HepG2 (cell line): ENCODE measurements at regions not wholly inside any gene's neighbourhood (a gene's known extent, or its start where the extent isn't known, plus 50 kb on each side); places are given as distances from the start of the nearest gene placed in this dataset.
"Not testable (repeated sequence)": the region's sequence is repeated elsewhere in the genome, so short reads cannot be mapped to it uniquely, and the experiment has no call there.

Experiments
- ATAC-seq: fragments of 200-7000 bp; cut with Tn5 transposase; 3 replicates; pipeline ENCODE4 v1.9.1; 2020; ENCODE audit warnings: mild to moderate bottlenecking, moderate library complexity
- BruUV-seq: library from RNA; stranded (reverse); fragments of 400-500 nt; replicated peaks from 2 replicates; lab custom pipeline; 2021; lab: Mats Ljungman, UMichigan
- CTCF ChIA-PET: fragments of 300-600 bp; formaldehyde crosslinking; extraction: SDS; loops from one replicate; lab custom pipeline; 2021; ENCODE audit warnings: low total read pairs, inconsistent platforms, low intra/inter-chr PET ratio; lab: Yijun Ruan, JAX
- POLR2A ChIA-PET: fragments of 350-600 bp; sonication (Branson Sonifier 250); formaldehyde crosslinking; loops from one replicate; lab custom pipeline; 2020; ENCODE audit warnings: antibody characterized with exemption, inconsistent platforms; lab: Yijun Ruan, JAX
- DNase-seq: peaks from one replicate; pipeline ENCODE4 v3.0.0-alpha.2; 2015; ENCODE audit warnings: low spot score
- FAIRE-seq: peaks from 3 replicates; lab custom pipeline; 2011; peaks lifted over from hg19 to GRCh38; lab: Jason Lieb, UNC
- H2AFZ ChIP-seq: one replicate; pipeline ENCODE4 v1.6.1; 2011; ENCODE audit warnings: low read length, inconsistent platforms
- H3K27ac ChIP-seq: fragments of 300-600 bp; 3 replicates; pipeline ENCODE4 v1.8.0; 2011; ENCODE audit warnings: mixed run types, mild to moderate bottlenecking, mixed read lengths, low read length, inconsistent platforms; ENCODE audit not compliant: insufficient read depth; ENCODE audit errors: extremely low read length
- H3K27me3 ChIP-seq, 2 experiments: fragments of 200-600 bp in 1 of 2; 2 replicates in 1 of 2; 3 replicates in 1 of 2; pipeline versions ENCODE4 v1.6.0 to v1.8.0; 2011; ENCODE audit warnings: low read length in 2 of 2, mild to moderate bottlenecking in 2 of 2, moderate library complexity in 2 of 2, inconsistent platforms in 1 of 2; ENCODE audit not compliant: insufficient read depth in 2 of 2, control insufficient read depth in 1 of 2
- H3K36me3 ChIP-seq, 2 experiments: fragments of 200-600 bp in 1 of 2; replicated peaks in 1 of 2; 2 replicates in 1 of 2; 3 replicates in 1 of 2; pipeline versions ENCODE4 v1.5.1 to v1.8.0; 2011; ENCODE audit warnings: low read length in 2 of 2, inconsistent platforms in 1 of 2; ENCODE audit not compliant: insufficient read depth in 2 of 2, control insufficient read depth in 1 of 2
- H3K4me1 ChIP-seq: 2 replicates; pipeline ENCODE4 v1.5.1; 2012; ENCODE audit warnings: low read length, inconsistent platforms; ENCODE audit not compliant: insufficient read depth
- H3K4me2 ChIP-seq: 2 replicates; pipeline ENCODE4 v1.6.0; 2011; ENCODE audit warnings: low read depth, low read length, inconsistent platforms
- H3K4me3 ChIP-seq, 3 experiments: fragments of 200-600 bp in 1 of 3; sonication (generic), shearing (Covaris generic) in 1 of 3; replicated peaks in 1 of 3; 2 replicates each; pipeline ENCODE4 v1.5.1; 2011 to 2016; ENCODE audit warnings: low read length in 3 of 3, inconsistent platforms in 2 of 3, low read depth in 2 of 3, mild to moderate bottlenecking in 2 of 3, control low read depth in 1 of 3, mixed read lengths in 1 of 3; ENCODE audit not compliant: insufficient read depth in 1 of 3
- H3K79me2 ChIP-seq: one replicate; pipeline ENCODE4 v1.6.1; 2011; ENCODE audit warnings: low read length, inconsistent platforms; ENCODE audit not compliant: insufficient read depth
- H3K9ac ChIP-seq: 2 replicates; pipeline ENCODE4 v1.6.0; 2011; ENCODE audit warnings: mild to moderate bottlenecking, low read depth, low read length, inconsistent platforms; ENCODE audit not compliant: insufficient read depth
- H3K9me3 ChIP-seq: 2 replicates; pipeline ENCODE4 v1.5.1; 2012; ENCODE audit warnings: mild to moderate bottlenecking, low read length
- H4K20me1 ChIP-seq: 2 replicates; pipeline ENCODE4 v1.6.0; 2011; ENCODE audit warnings: inconsistent platforms, mild to moderate bottlenecking, low read length, moderate library complexity; ENCODE audit not compliant: insufficient read depth
- MATR3 ChIP-seq: sonication (generic); formaldehyde crosslinking; IDR thresholded peaks from 2 replicates; pipeline ENCODE4 v1.4.0; 2020; ENCODE audit warnings: missing genetic modification reagents
- PPARG ChIP-seq: conservative IDR thresholded peaks from 2 replicates; pipeline ENCODE4 v1.6.1; 2016; ENCODE audit warnings: missing biosample characterization, missing genetic modification reagents
- RFX1 ChIP-seq: fragments of 450-650 bp; IDR thresholded peaks from 2 replicates; pipeline ENCODE4 v1.6.1; 2017
- TFDP1 ChIP-seq: IDR thresholded peaks from 2 replicates; pipeline ENCODE4 v1.6.1; 2016; ENCODE audit warnings: missing compliant biosample characterization, missing genetic modification reagents, borderline replicate concordance
- ZNF350 ChIP-seq: sonication (generic); formaldehyde crosslinking; IDR thresholded peaks from 2 replicates; pipeline ENCODE4 v1.4.0; 2020; ENCODE audit warnings: mild to moderate bottlenecking, low read depth, missing genetic modification reagents, borderline replicate concordance
- WGBS: methylation state at CpG from one replicate; pipeline ENCODE4 v1.1.6; 2017; ENCODE audit warnings: low lambda C conversion rate; 5-methylcytosine and 5-hydroxymethylcytosine counted together
- in situ Hi-C: cut with HindIII; loops from 2 replicates; pipeline ENCODE4 v1.10.0; 2017; ENCODE audit warnings: low pct_unique_long_range_greater_than_20kb; ENCODE audit not compliant: extremely low pct_ligation_motif_present
- intact Hi-C: fragments of 100-400 bp; cut with micrococcal nuclease; formaldehyde crosslinking; loops from one replicate; pipeline ENCODE4 v1.10.0; 2022; ENCODE audit not compliant: unreplicated experiment
- TF ChIP-seq, protein P1 (sequence below): sonication (generic); formaldehyde crosslinking; IDR thresholded peaks from 2 replicates; pipeline ENCODE4 v1.4.0; 2020; ENCODE audit warnings: mild to moderate bottlenecking, missing genetic modification reagents

DNA sequence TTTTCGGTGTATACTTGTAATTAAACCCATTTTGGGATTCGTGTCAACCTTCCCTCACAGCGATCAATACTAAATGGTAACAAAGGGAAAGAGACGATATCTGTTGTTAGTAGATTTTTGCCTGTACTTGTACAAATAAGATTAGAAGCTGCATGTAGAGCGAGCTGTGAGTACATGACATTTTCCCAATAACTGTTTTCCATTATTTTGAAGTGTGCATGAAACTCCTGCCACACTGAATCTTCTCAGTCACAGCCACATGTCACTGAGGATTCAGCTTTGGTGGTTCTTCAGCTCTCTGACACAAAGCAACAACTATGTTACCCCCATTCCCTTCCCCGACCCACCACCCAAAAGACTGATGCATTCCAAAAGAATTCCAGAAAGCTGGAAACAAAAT, 685.6 kb downstream of the EFNA5 start:
- FAIRE-seq (no peak), DNase-seq (no peak), ATAC-seq (no peak)
- Histone ChIP-seq H2AFZ (no peak overlapping the region), H4K20me1 (no peaks in the 10 kb centered on the region), H3K27me3 (no peaks in the 10 kb centered on the region), H3K79me2 (no peaks in the 10 kb centered on the region), H3K9me3 (no peaks in the 10 kb centered on the region), H3K36me3 (no peaks in the 10 kb centered on the region), H3K4me2 (no peak overlapping the region), H3K4me1 (no peaks in the 10 kb centered on the region), H3K27ac (no peak overlapping the region), H3K9ac (no peak overlapping the region), H3K4me3 (no peak overlapping the region)
- BruUV-seq, result no TSS peak
- in situ Hi-C loops (no loop called here), intact Hi-C loops (no loop called here)
- WGBS, result 1% methylated on average over 6 of the region's 6 CpGs
- ChIA-PET CTCF (no interaction called here), POLR2A (no interaction called here)
- TF ChIP-seq, protein P1, sequence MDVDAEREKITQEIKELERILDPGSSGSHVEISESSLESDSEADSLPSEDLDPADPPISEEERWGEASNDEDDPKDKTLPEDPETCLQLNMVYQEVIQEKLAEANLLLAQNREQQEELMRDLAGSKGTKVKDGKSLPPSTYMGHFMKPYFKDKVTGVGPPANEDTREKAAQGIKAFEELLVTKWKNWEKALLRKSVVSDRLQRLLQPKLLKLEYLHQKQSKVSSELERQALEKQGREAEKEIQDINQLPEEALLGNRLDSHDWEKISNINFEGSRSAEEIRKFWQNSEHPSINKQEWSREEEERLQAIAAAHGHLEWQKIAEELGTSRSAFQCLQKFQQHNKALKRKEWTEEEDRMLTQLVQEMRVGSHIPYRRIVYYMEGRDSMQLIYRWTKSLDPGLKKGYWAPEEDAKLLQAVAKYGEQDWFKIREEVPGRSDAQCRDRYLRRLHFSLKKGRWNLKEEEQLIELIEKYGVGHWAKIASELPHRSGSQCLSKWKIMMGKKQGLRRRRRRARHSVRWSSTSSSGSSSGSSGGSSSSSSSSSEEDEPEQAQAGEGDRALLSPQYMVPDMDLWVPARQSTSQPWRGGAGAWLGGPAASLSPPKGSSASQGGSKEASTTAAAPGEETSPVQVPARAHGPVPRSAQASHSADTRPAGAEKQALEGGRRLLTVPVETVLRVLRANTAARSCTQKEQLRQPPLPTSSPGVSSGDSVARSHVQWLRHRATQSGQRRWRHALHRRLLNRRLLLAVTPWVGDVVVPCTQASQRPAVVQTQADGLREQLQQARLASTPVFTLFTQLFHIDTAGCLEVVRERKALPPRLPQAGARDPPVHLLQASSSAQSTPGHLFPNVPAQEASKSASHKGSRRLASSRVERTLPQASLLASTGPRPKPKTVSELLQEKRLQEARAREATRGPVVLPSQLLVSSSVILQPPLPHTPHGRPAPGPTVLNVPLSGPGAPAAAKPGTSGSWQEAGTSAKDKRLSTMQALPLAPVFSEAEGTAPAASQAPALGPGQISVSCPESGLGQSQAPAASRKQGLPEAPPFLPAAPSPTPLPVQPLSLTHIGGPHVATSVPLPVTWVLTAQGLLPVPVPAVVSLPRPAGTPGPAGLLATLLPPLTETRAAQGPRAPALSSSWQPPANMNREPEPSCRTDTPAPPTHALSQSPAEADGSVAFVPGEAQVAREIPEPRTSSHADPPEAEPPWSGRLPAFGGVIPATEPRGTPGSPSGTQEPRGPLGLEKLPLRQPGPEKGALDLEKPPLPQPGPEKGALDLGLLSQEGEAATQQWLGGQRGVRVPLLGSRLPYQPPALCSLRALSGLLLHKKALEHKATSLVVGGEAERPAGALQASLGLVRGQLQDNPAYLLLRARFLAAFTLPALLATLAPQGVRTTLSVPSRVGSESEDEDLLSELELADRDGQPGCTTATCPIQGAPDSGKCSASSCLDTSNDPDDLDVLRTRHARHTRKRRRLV (CRISPR knock-in tag), result no peak
- TF ChIP-seq RFX1 (no peak), PPARG (no peak), ZNF350 (CRISPR knock-in tag) (no peak), TFDP1 (CRISPR knock-in tag) (no peak), MATR3 (CRISPR knock-in tag) (no peak)

DNA sequence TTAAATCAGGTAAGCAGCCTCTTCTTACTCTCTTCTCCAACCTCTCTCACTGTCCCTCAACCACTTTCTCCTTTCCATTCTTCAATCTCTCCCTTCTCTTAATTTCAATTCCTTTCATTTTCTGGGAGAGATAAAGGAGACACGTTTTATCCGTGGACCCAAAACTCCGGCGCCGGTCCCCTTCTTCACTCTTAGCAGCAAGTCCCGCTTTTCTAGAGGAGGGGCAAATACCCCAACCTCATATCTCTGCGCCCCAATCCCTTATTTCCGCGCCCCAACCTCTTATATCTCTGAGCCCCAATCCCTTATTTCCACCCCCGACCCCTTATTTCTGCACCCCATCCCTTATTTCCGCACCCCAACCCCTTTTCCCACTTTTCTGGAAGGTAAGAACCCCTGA, 691.6 kb downstream of the EFNA5 start:
- H3K4me1 ChIP-seq, H3K27me3 ChIP-seq, POLR2A ChIA-PET, FAIRE-seq, H3K4me2 ChIP-seq, H3K79me2 ChIP-seq, H2AFZ ChIP-seq, DNase-seq, H3K9me3 ChIP-seq, H3K9ac ChIP-seq, CTCF ChIA-PET, H3K4me3 ChIP-seq, H3K36me3 ChIP-seq, in situ Hi-C loops, BruUV-seq, H3K27ac ChIP-seq, intact Hi-C loops, ATAC-seq, H4K20me1 ChIP-seq: not testable (repeated sequence)
- 28% methylated on average over 11 of the region's 11 CpGs for WGBS

DNA sequence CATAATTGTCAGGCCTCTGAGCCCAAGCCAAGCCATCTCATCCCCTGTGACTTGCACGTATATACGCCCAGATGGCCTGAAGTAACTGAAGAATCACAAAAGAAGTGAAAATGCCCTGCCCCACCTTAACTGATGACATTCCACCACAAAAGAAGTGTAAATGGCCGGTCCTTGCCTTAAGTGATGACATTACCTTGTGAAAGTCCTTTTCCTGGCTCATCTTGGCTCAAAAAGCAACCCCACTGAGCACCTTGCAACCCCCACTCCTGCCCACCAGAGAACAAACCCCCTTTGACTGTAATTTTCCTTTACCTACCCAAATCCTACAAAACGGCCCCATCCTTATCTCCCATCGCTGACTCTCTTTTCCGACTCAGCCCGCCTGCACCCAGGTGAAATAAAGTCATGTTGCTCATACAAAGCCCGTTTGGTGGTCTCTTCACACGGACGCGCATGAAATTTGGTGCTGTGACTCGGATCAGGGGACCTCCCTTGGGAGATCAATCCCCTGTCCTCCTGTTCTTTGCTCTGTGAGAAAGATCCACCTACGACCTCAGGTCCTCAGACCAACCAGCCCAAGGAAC, 692.1 kb downstream of the EFNA5 start:
- H2AFZ ChIP-seq, CTCF ChIA-PET, BruUV-seq, H3K27me3 ChIP-seq, H3K4me2 ChIP-seq, H3K27ac ChIP-seq, H3K4me3 ChIP-seq, H3K9ac ChIP-seq, FAIRE-seq, H3K79me2 ChIP-seq, H3K9me3 ChIP-seq, in situ Hi-C loops, H3K4me1 ChIP-seq, POLR2A ChIA-PET, ATAC-seq, H3K36me3 ChIP-seq, H4K20me1 ChIP-seq, DNase-seq, intact Hi-C loops: not testable (repeated sequence)
- WGBS, result 56% methylated on average over 13 of the region's 13 CpGs
